NCI-H82 treated with DMSO at 0.1 percent for 48 hours (cell line): ENCODE measurements at regions not wholly inside any gene's neighbourhood (a gene's known extent, or its start where the extent isn't known, plus 50 kb on each side); places are given as distances from the start of the nearest gene placed in this dataset.
"Not testable (repeated sequence)": the region's sequence is repeated elsewhere in the genome, so short reads cannot be mapped to it uniquely, and the experiment has no call there.

Source experiments
- DNase-seq: peaks from one replicate; lab custom pipeline; 2025; ENCODE audit not compliant: unreplicated experiment; lab: John Stamatoyannopoulos, UW

DNA sequence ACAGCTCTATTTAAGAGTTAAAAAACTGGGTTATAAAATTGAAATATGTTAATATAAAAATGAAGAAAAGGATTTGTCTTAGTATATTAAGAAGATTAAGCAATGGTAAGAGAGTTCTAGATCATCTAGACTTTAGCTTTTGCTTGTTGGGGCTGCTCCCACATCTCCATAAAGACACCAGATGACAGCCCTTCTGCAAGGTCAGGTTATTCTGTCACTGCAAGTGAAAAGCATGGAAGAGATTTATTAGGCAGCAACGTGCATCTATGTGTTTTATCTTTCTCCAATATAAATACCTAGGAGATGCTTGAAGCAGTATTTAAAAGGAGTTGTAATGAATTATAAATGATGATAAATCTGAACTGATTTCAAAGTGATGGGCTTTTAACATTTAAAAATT is 1560.4 kb downstream of the AMY1C start:
- no peak for DNase-seq

DNA sequence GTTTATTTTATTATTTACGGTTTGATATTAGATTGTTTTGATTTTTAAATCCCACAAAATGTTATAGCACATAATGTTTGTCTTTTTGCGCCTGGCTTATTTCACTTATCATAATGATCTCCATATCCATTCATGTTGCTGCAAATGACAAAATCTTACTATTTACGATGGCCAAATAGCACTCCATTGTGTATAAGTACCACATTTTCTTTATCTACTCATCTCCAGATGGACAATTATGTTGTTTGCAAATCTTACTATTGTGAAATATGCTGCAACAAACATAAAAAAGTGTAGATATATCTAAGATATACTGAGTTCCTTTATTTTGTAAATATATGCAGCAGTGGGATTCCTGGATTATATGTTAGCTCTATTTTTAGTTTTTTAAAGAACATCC is 1568.3 kb downstream of the AMY1C start:
- no peak for DNase-seq

DNA sequence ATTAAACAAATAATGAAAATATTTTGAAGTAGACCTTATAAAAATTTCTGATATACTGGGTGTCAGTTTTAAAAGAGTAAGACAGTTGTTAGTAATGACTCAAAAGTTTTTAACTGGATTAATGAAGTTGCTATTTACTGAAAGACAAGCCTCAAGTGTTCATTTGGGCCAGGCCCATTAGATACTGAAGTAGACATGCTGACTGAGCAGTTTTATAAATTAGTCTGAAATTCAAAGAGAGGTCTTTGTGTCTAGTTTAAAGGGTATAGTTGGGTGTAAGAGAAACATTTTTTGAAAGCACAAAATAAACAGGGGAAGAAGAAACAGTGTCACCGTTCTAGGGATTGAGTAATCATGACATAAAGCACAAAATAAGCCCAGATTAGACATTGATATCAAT is 1577.2 kb downstream of the AMY1C start:
- no peak for DNase-seq

DNA sequence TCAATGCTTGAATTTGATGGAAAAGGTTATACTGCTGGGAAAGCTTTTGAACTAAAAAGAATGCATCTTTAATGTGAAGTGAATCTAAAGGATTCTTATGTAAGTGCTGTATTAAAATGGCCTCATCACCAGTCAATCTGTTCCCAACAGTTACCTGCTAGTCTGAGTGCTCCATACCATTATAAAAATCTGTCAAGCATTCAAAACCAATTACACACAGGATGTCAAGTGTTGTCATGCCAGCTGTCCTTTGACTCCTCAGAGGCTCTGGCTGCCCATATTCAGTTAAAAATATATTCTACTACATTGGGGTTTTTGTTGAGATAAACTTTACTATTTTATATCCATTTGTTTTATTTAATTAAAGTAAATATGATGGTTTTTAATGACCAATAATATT is 1587.7 kb downstream of the AMY1C start:
- DNase-seq, result no peak

DNA sequence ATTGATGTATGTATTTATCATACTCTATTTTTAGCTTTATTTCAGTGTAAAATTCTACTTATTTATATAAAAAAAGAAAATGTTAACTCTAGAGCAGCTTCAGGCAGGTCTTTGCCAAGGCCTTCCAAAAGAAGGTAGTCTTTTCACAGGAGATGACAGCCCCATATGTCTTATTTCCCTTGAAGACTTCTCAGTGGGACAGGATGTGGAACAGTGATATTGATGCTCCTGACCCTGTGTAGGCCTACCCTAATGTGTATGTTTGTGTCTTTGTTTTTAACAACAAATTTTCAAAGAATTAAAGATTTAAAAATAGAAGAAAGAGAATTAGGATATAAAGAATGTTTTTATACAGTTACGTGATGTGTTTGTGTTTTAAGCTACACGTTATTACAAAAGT is 1593.6 kb downstream of the AMY1C start:
- DNase-seq, result no peak

DNA sequence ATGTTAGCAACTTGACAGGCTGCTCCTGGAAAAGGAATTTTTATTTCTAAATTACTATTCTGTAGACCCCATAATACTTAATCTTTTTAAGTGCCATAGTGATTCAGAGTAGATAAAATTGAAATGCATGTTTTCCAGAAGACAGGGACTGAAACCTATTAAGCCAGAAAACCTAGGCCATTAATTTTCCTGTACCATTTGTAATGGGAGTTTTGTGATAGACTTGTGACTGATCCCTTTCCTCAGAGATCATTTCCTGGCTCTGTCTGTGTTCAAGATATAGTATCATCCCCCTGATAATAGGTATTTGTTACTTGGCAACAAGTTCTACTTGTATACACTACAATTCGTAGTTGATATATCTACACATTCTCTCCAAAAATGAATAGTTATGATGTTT is 1609.8 kb downstream of the AMY1C start:
- DNase-seq, result no peak

DNA sequence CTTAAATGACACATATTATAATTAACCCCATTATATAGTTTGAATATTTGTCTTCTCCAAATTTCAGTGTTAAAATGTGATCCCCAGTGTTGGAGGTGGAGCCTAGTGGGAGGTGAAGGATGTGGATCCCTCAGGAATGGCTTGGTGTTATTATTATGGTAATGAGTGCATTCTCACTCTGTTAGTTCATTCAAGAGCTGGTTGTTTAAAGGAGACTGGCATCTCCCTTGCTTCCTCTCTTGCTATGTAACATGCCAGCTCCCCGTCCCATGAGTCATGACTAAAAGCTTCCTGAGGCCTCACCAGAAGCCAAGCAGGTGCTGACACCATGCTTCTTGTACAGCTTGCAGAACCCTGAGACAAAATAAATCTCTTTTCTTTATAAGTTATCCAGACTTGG is 1612.7 kb downstream of the AMY1C start:
- no peak for DNase-seq

DNA sequence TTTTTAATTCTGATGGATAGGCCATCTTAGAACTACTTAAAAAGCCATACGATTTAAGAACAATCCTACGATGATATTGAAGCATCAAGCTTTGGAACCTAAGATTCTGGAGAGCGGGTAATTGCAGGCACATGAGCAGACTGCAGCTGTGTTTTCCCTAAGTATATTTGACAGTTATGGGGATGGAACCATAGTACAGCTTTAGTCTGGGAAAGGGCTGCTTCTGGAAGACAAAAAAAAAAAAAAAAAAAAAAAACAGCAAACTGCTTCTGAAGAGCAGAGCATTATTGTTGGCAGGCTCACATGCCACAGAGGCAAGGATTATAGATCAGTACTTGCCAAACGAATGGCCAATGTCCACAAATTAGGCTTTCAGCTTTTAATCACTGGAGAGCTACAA is 1618.7 kb downstream of the AMY1C start:
- DNase-seq, result no peak

DNA sequence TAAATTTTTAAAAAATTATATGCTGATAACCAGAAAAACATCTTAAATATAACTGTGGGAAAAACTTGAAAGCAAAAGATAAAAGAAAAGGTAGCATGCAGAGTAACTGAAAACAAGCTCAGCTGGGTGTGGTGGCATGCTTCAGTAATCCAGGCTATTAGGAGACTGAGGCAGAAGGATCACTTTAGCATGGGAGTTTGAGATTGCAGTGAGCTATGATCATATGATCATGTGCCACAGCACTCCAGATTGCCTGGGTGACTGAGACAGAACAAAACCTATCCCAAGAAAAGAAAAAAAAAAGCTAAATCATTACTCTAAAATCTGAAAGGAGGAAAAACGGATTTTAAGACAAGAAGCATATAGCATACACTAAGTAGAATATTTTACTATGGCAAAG is 1624.0 kb downstream of the AMY1C start:
- DNase-seq, result no peak

DNA sequence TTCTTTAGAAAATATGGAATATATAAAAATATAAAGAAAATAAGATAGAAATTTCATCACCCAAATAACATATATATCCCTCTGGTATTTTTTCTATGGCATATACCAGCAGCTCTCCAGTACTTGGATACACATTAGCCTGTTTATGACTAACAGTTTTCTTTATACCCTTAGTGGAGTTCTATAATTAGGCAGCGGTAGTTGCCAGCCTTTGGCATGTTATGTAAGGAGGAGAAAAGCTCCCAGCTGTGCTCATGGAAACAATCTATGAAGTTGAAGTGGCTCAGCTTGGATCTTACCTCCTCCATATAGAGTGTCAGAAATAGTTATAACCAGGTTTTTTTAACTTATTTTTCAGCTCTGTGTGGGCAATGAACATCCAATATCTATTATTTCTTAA is 1636.8 kb downstream of the AMY1C start:
- DNase-seq, result no peak

DNA sequence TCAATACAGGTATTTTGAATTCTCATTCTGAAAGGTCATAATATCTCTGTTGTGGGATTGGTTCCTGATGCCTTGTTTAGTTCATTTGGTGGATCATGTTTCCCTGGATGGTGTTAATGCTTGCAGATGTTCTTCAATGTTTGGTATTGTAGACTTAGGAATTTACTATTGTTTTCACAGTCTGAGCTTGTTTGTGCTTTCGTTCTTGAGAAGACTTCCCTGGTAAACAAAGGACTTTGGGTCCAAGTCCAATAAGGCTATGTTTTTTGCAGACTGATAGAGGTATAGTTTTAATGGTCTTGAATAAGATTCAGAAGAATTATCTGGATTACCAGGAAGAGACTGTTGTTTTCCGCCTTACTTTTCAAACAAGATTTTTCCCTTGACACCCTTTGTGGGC is 1646.3 kb downstream of the AMY1C start:
- DNase-seq, result no peak

DNA sequence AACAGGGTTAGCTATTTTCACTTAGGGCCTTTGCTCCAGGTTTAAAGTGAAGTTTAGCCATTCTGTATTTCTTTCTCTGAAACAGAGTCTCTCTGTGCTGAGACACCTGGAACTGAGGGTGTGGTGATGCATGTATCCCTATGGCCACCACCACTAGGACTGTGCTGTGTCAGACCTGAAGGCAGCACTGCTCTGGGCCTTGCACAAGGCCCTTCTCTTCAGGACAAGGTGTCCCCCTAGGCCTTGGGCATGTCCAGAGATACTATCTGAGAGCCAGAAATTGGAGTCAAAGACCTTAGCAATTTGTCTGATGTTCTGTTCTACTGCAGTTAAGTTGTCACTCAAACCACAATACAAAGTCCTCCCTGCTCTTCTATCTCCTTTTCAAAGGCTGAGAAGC is 1649.2 kb downstream of the AMY1C start:
- no peak for DNase-seq

DNA sequence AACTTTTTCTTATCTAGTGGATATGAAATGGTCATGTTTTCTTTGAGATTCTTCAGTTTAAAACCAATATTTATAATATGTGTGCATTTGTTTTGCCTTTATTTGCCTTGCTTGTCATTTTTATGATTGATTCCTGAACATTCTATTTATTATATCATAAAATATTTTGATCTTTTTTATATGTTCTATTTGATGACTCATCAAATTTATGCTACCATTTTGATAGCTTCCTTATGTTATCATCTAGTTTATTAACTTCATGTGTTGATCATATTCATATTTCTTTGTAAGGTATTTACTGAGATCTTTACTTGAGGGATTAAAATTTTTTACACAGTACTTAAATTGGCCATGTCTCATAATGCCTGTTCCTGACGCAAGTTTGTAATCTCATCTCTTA is 1650.0 kb downstream of the AMY1C start:
- DNase-seq, result no peak

DNA sequence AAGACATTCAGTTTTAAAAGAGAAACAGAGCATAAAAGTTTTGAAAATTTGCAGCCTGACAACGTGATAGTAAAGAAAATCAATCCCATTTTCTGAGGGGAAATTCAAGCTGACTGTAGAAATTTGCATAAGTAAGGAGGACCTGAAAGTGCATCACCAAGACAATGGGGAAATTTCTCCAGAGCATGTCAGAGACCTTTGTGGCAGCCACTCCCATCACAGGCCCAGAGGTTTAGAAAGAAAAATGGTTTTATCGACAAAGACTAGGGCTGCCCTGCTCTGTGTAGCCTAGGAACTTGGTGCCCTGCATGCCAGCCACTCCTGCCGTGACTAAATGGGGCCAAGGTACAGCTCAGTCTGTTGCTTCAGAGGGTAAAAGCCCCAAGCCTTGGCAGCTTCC is 1640.2 kb upstream of the PRMT6 start:
- DNase-seq, result no peak

DNA sequence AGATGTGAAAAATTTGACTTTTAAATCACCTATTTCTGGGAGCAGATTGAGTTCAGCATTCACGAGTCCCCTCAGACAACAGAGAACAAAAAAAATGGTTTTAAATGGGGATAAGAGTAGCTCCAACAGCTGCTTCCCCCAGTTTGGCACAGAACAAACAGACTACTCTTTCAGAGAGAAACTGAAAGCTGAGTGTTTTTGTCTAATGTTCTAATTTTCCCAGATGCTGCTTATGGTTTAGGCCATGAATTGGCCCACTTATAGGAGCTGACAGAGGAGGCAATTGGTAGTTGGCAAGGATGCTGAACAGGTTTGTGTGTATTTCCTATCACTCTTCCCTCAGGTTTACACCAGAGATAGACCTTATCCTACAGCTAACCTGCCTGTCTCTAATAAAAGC is 1637.4 kb upstream of the PRMT6 start:
- DNase-seq, result no peak

DNA sequence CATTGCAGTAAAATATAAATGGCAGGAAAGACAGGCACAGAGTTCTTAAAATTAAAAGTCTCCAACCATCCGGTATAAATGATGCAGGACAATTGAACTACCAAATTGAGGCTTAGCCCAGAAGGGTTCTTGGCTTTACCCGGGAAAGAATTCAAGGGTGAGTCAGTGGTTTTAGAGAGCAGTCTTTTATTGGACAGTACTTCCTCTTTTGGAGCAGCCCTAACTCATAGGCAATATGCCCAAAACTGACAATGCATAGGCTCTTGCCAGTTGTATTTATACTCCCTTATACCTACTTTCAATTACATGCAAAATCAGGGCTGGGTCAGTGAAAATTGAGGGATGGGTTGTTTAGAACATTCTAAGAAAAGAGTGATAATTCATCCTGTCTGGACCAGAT is 1628.9 kb upstream of the PRMT6 start:
- no peak for DNase-seq

DNA sequence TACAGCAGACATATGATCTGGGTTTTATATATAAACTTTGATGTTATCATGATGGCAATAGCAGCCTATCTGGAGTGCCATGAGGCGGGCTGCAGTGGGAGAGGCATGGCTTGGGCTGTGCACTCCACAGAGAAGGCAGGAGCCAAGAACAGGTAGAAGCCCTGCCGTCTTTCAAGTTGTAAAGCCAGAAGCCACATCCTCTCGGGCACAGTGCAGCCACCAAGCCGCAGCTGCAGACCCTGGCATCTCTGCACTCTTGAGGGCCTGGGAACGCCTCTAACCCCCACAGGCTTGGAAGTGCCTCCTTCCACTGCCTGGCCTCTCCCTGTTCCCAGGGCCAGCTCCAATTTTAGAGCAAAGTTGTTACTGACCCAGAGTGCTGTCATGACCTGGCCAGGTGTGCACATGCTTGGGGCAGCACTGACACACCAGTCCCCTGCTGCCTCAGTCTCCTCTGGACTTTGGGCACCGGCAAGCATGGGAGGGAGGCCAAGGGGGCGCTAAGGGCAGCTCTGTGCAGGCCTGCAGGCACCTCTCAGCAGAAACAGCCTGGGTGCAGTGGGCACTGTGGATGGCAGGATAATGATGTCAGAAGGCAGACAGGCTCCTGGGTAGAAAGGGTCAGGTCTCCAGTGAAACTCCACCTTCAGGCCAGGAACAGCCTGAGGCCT is 1619.8 kb upstream of the PRMT6 start:
- DNase-seq, result no peak

DNA sequence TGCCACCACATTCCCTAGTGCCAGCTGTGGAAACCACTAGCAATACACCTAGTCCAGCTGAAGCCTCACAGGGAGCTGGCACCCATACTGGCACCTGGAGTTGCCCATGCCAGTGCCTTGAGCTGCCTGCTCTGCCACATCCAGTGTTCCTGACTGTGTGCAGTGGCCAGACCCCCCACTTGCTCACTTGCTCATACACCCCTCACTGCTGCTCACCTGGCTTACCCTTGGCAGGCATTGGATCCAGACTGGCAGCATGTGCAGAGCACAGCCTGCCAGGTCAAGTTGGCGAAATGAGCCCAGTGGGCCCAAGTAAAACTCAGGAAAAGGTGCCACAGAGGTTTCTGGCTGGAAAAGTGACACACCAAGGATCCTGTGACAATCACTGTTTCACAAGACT is 1618.6 kb upstream of the PRMT6 start:
- DNase-seq, result no peak

DNA sequence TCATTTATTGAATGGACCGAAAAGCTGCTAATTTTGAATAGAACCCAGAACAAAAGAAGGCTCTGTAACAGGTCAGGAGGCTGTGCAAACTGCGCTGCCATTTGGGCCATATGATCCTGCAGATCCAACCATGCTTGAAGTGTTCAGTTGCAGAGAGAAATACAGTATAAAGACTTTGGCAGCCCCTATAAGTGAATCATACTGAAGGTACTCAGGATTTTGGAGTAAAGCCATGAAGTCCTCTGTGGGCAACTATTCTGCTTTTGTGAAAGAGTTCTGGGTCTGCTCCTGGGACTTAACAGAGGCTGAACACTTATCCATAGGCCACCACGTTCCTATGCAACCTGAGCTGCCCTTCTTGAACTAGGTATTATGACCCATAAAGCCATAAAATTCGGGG is 1613.6 kb upstream of the PRMT6 start:
- DNase-seq, result no peak

DNA sequence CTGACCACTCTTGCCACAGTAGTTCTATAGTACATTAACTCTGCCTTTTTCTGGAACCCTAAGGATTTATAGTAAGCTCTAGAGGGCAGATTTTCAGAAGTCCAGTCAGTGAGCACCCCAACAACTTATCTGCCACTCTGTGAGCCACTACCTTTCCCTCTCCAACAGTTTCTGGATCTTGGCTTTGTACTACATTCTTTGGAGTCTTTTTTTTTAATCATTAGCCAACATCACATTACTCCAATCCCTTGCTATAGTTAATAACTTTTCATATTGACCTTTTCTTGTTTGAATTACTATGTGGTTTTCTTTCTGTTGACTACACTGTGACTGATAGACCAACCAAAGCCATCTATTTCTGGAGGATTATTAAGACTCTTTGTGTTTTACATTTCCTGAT is 1596.7 kb upstream of the PRMT6 start:
- DNase-seq, result no peak

DNA sequence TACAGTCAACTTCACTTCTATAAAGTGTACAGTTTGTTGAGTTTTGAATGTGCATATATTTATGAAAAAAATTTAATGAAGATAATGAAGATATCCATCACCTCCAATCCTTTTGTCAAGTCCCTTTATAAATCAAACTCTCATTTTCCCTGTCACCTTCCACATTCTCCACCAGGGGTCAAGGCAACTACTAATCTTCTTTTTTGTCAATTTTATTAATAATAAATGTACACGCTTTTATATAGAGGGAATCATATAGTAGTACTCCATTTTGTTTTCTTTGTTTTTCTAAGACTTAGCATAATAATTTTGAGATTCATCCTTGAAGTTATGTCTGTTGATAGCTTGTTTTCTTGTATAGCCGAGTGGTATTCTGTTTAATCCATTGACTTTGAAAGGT is 1594.2 kb upstream of the PRMT6 start:
- no peak for DNase-seq

DNA sequence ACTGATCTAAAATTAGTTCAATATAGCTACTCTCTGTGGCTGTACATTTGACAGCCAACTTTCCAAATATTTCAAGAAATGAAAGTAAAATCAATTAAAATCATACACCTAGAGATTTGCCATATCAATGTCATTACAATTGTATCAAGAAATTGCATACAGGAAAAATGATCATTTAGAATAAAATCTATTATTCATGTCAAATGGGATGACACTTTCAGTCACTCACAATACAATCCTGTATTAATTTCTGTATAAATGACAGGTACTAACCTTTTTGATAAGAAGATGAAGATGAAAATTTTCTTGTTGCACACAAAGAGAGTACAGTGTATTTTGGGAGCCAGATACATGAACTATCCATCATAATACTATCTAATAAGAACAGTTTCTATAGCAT is 1588.9 kb upstream of the PRMT6 start:
- DNase-seq, result no peak

DNA sequence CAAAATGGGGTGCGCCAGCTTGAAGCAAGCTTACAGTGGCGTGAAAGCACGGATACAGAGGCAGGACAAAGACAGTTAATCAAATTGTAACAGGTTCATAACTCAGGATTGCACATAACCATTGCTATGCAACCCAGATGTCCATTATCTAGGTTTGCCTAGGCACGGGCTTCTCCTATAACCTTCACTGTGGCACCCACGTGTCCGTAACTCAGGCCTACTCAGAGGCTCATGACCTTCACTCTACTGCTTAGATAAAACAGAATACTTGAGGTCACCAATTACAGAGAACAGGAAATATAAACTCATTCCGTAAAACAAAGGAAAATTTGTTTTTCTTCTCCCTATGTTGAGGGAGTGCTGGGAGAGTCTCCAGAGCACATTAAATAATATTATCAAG is 1585.9 kb upstream of the PRMT6 start:
- not testable (repeated sequence) for DNase-seq

DNA sequence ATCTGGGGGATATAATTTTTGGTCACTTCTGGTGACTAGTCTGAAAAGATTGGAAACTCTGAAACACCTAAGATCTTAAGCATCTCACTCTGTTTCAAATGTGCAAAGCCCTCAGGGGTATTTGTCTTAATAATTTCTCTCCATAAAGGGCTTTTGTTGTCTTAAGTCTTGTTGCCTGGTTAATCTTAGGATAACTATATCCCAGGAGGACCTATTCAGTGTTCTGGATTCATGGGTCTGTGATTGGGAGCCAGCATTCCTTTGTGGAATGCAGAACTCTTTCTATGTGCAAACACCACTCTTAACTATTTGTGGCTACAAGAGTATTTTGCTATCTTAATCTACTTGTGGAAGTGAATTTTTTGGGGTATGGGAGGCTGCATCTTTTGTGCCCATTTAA is 1573.0 kb upstream of the PRMT6 start:
- DNase-seq, result no peak
